WTC11 (cell line): ENCODE measurements at regions not wholly inside any gene's neighbourhood (a gene's known extent, or its start where the extent isn't known, plus 50 kb on each side); places are given as distances from the start of the nearest gene placed in this dataset.

Experiments
- ATAC-seq: fragments of 200-7000 bp; cut with Tn5 transposase; 2 replicates; pipeline ENCODE4 v1.10.0; 2021; ENCODE audit warnings: mild to moderate bottlenecking, moderate library complexity
- CTCF ChIA-PET: fragments of 300-600 bp; sonication (Branson Sonifier 250); formaldehyde crosslinking; loops from one replicate; lab custom pipeline; 2021; ENCODE audit warnings: antibody characterized with exemption; lab: Charles Lee
- POLR2A ChIA-PET: fragments of 350-600 bp; sonication (Branson Sonifier 250); formaldehyde crosslinking; loops from one replicate; lab custom pipeline; 2021; ENCODE audit warnings: antibody characterized with exemption; lab: Charles Lee
- DNase-seq: peaks from one replicate; pipeline ENCODE4 v3.0.0; 2021; ENCODE audit warnings: low spot score
- H3K27ac Mint-ChIP-seq: 2 replicates; pipeline ENCODE4 v1.8.0; 2021; ENCODE audit warnings: mixed read lengths
- H3K27me3 Mint-ChIP-seq: 2 replicates; pipeline ENCODE4 v1.8.0; 2021; ENCODE audit warnings: low read depth, mild to moderate bottlenecking, moderate library complexity, mixed read lengths
- H3K36me3 Mint-ChIP-seq: 2 replicates; pipeline ENCODE4 v1.8.0; 2021; ENCODE audit warnings: mixed read lengths
- H3K4me1 Mint-ChIP-seq: 2 replicates; pipeline ENCODE4 v1.8.0; 2022; ENCODE audit warnings: mixed read lengths
- H3K4me3 Mint-ChIP-seq: 2 replicates; pipeline ENCODE4 v1.8.0; 2021; ENCODE audit warnings: mild to moderate bottlenecking, moderate library complexity, mixed read lengths
- H3K9me3 Mint-ChIP-seq: 2 replicates; pipeline ENCODE4 v1.8.0; 2021; ENCODE audit warnings: mixed read lengths
- ELF4 ChIP-seq: sonication (generic); formaldehyde crosslinking; IDR thresholded peaks from 2 replicates; pipeline ENCODE4 v1.8.1; 2022; ENCODE audit warnings: low read depth, mild to moderate bottlenecking, moderate library complexity, missing genetic modification reagents
- FOXP4 ChIP-seq: sonication (generic); formaldehyde crosslinking; IDR thresholded peaks from 2 replicates; pipeline ENCODE4 v1.8.0; 2022; ENCODE audit warnings: mild to moderate bottlenecking, missing genetic modification reagents
- GTF2I ChIP-seq: fragments of 250-450 bp; sonication (Bioruptor Pico); conservative IDR thresholded peaks from 2 replicates; pipeline ENCODE4 v1.4.0; 2021; ENCODE audit warnings: mild to moderate bottlenecking
- NFYB ChIP-seq: sonication (generic); formaldehyde crosslinking; conservative IDR thresholded peaks from 2 replicates; pipeline ENCODE4 v1.8.0; 2022; ENCODE audit warnings: low read depth, missing genetic modification reagents
- NR3C1 ChIP-seq: sonication (generic); formaldehyde crosslinking; conservative IDR thresholded peaks from 2 replicates; pipeline ENCODE4 v1.8.1; 2023; ENCODE audit warnings: low read depth, mild to moderate bottlenecking, missing genetic modification reagents
- TCF7 ChIP-seq: sonication (generic); formaldehyde crosslinking; IDR thresholded peaks from 2 replicates; pipeline ENCODE4 v1.8.0; 2022; ENCODE audit warnings: mild to moderate bottlenecking, low read depth, missing genetic modification reagents, moderate library complexity
- ZNF219 ChIP-seq: sonication (generic); formaldehyde crosslinking; IDR thresholded peaks from 2 replicates; pipeline ENCODE4 v1.8.0; 2023; ENCODE audit warnings: missing genetic modification reagents, mild to moderate bottlenecking, borderline replicate concordance
- ZNF671 ChIP-seq: fragments of 250-450 bp; sonication (Bioruptor Pico); IDR thresholded peaks from 2 replicates; pipeline ENCODE4 v1.8.0; 2021; ENCODE audit warnings: mild to moderate bottlenecking
- TF ChIP-seq, protein P1 (sequence below): sonication (generic); formaldehyde crosslinking; IDR thresholded peaks from 2 replicates; pipeline ENCODE4 v1.8.1; 2022; ENCODE audit warnings: low read depth, missing genetic modification reagents, borderline replicate concordance
- TF ChIP-seq, protein P2 (sequence below): fragments of 250-450 bp; sonication (Bioruptor Pico); IDR thresholded peaks from 2 replicates; pipeline ENCODE4 v1.9.0; 2021; ENCODE audit warnings: mild to moderate bottlenecking, borderline replicate concordance
- TF ChIP-seq, protein P3 (sequence below): sonication (generic); formaldehyde crosslinking; IDR thresholded peaks from 2 replicates; pipeline ENCODE4 v1.8.1; 2023; ENCODE audit warnings: mild to moderate bottlenecking, missing genetic modification reagents, borderline replicate concordance
- TF ChIP-seq, protein P4 (sequence below): fragments of 250-450 bp; sonication (Bioruptor Pico); IDR thresholded peaks from 2 replicates; pipeline ENCODE4 v1.9.0; 2021; ENCODE audit warnings: mild to moderate bottlenecking

GRCh38 chr2:8169443-8169842, 512.4 kb upstream of the ID2 start:
- H3K4me3 Mint-ChIP-seq: no peak overlapping the region
- TF ChIP-seq NR3C1 (CRISPR knock-in tag): no peak
- no peak for TF ChIP-seq ZNF671 (CRISPR knock-in tag)
- no peak for TF ChIP-seq GTF2I (CRISPR knock-in tag)
- TF ChIP-seq, protein P1, sequence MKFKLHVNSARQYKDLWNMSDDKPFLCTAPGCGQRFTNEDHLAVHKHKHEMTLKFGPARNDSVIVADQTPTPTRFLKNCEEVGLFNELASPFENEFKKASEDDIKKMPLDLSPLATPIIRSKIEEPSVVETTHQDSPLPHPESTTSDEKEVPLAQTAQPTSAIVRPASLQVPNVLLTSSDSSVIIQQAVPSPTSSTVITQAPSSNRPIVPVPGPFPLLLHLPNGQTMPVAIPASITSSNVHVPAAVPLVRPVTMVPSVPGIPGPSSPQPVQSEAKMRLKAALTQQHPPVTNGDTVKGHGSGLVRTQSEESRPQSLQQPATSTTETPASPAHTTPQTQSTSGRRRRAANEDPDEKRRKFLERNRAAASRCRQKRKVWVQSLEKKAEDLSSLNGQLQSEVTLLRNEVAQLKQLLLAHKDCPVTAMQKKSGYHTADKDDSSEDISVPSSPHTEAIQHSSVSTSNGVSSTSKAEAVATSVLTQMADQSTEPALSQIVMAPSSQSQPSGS (CRISPR knock-in tag): no peak
- TF ChIP-seq, protein P2, sequence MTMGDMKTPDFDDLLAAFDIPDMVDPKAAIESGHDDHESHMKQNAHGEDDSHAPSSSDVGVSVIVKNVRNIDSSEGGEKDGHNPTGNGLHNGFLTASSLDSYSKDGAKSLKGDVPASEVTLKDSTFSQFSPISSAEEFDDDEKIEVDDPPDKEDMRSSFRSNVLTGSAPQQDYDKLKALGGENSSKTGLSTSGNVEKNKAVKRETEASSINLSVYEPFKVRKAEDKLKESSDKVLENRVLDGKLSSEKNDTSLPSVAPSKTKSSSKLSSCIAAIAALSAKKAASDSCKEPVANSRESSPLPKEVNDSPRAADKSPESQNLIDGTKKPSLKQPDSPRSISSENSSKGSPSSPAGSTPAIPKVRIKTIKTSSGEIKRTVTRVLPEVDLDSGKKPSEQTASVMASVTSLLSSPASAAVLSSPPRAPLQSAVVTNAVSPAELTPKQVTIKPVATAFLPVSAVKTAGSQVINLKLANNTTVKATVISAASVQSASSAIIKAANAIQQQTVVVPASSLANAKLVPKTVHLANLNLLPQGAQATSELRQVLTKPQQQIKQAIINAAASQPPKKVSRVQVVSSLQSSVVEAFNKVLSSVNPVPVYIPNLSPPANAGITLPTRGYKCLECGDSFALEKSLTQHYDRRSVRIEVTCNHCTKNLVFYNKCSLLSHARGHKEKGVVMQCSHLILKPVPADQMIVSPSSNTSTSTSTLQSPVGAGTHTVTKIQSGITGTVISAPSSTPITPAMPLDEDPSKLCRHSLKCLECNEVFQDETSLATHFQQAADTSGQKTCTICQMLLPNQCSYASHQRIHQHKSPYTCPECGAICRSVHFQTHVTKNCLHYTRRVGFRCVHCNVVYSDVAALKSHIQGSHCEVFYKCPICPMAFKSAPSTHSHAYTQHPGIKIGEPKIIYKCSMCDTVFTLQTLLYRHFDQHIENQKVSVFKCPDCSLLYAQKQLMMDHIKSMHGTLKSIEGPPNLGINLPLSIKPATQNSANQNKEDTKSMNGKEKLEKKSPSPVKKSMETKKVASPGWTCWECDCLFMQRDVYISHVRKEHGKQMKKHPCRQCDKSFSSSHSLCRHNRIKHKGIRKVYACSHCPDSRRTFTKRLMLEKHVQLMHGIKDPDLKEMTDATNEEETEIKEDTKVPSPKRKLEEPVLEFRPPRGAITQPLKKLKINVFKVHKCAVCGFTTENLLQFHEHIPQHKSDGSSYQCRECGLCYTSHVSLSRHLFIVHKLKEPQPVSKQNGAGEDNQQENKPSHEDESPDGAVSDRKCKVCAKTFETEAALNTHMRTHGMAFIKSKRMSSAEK (CRISPR knock-in tag): no peak
- TF ChIP-seq TCF7 (CRISPR knock-in tag): no peak
- TF ChIP-seq FOXP4 (CRISPR knock-in tag): no peak
- no peak for TF ChIP-seq ELF4 (CRISPR knock-in tag)
- H3K9me3 Mint-ChIP-seq: peaks cover 1% of the 10 kb centered on the region
- POLR2A ChIA-PET: no interaction called here
- H3K36me3 Mint-ChIP-seq: 0 out of 2 replicates have a peak, but pooled peaks cover 3% of the 10 kb centered on the region
- H3K27ac Mint-ChIP-seq: no peak overlapping the region
- CTCF ChIA-PET: no interaction called here
- DNase-seq (no peak), ATAC-seq (no peak)
- peaks cover 34% of the 10 kb centered on the region for H3K4me1 Mint-ChIP-seq
- no peaks in the 10 kb centered on the region; the same call in 1 of the 2 replicates for H3K27me3 Mint-ChIP-seq

GRCh38 chr2:8170552-8171327, 511.1 kb upstream of the ID2 start:
- CTCF ChIA-PET: interaction anchor here (1.0 kb wide), 1 partner anchor 37 kb away, joined by 3 read pairs; no protein-coding TSS in a partner anchor
- TF ChIP-seq ZNF219 (CRISPR knock-in tag) (no peak), NFYB (no peak), NR3C1 (CRISPR knock-in tag) (no peak), TCF7 (CRISPR knock-in tag) (no peak)
- TF ChIP-seq, protein P3, sequence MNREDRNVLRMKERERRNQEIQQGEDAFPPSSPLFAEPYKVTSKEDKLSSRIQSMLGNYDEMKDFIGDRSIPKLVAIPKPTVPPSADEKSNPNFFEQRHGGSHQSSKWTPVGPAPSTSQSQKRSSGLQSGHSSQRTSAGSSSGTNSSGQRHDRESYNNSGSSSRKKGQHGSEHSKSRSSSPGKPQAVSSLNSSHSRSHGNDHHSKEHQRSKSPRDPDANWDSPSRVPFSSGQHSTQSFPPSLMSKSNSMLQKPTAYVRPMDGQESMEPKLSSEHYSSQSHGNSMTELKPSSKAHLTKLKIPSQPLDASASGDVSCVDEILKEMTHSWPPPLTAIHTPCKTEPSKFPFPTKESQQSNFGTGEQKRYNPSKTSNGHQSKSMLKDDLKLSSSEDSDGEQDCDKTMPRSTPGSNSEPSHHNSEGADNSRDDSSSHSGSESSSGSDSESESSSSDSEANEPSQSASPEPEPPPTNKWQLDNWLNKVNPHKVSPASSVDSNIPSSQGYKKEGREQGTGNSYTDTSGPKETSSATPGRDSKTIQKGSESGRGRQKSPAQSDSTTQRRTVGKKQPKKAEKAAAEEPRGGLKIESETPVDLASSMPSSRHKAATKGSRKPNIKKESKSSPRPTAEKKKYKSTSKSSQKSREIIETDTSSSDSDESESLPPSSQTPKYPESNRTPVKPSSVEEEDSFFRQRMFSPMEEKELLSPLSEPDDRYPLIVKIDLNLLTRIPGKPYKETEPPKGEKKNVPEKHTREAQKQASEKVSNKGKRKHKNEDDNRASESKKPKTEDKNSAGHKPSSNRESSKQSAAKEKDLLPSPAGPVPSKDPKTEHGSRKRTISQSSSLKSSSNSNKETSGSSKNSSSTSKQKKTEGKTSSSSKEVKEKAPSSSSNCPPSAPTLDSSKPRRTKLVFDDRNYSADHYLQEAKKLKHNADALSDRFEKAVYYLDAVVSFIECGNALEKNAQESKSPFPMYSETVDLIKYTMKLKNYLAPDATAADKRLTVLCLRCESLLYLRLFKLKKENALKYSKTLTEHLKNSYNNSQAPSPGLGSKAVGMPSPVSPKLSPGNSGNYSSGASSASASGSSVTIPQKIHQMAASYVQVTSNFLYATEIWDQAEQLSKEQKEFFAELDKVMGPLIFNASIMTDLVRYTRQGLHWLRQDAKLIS (CRISPR knock-in tag): no peak
- TF ChIP-seq, protein P4, sequence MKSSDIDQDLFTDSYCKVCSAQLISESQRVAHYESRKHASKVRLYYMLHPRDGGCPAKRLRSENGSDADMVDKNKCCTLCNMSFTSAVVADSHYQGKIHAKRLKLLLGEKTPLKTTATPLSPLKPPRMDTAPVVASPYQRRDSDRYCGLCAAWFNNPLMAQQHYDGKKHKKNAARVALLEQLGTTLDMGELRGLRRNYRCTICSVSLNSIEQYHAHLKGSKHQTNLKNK (CRISPR knock-in tag): no peak
- TF ChIP-seq, all 79 proteins: peak for 0
- ATAC-seq (no peak), DNase-seq (no peak)
- Mint-ChIP-seq H3K27me3 (no peaks in the 10 kb centered on the region; the same call in 1 of the 2 replicates), H3K4me3 (no peak overlapping the region), H3K9me3 (peaks cover 3% of the 10 kb centered on the region; the same call in 1 of the 2 replicates), H3K27ac (no peak overlapping the region), H3K36me3 (no peaks in the 10 kb centered on the region), H3K4me1 (peaks cover 32% of the 10 kb centered on the region)
- POLR2A ChIA-PET: no interaction called here
